ENCODE measurements at regions not wholly inside any gene's neighbourhood (a gene's known extent, or its start where the extent isn't known, plus 50 kb on each side); places are given as distances from the start of the nearest gene placed in this dataset.

GRCh38 chr4:157727163-157727562, 445.7 kb downstream of the GASK1B start:
- Histone ChIP-seq H3K9me3 (no peaks in the 10 kb centered on the region), H3K4me3 (no peak overlapping the region), H3K27ac (peak overlapping the region in 1 of 2 donors; percentile 44), H3K36me3 (no peaks in the 10 kb centered on the region), H3K4me1 (ENCODE audit: control insufficient read depth in 1 of 2, low read depth in 2 of 2) (peaks cover 5 to 12% of the 10 kb centered on the region in 2 donors), H3K27me3 (replicated peaks; ENCODE audit: insufficient read depth) (no peaks in the 10 kb centered on the region)
- DNase-seq (ENCODE audit: low spot score) (no peak), ATAC-seq (ENCODE audit: insufficient number of reproducible peaks, low FRiP score, low read depth) (peak; percentile 69)
- no peak for TF ChIP-seq CTCF (IDR thresholded peaks at IDR 0.05)

GRCh38 chr4:157722146-157722545, 450.7 kb downstream of the GASK1B start:
- Histone ChIP-seq H3K4me3 (no peak overlapping the region), H3K4me1 (ENCODE audit: control insufficient read depth in 1 of 2, low read depth in 2 of 2) (no peaks in the 10 kb centered on the region), H3K27me3 (replicated peaks; ENCODE audit: insufficient read depth) (no peaks in the 10 kb centered on the region), H3K27ac (no peak overlapping the region), H3K36me3 (no peaks in the 10 kb centered on the region), H3K9me3 (no peaks in the 10 kb centered on the region)
- DNase-seq (ENCODE audit: low spot score) (no peak), ATAC-seq (ENCODE audit: insufficient number of reproducible peaks, low FRiP score, low read depth) (no peak)
- TF ChIP-seq CTCF (IDR thresholded peaks at IDR 0.05), result no peak

- no peak overlapping the region for H3K4me3 ChIP-seq
- no peak overlapping the region for H3K27ac ChIP-seq
- no peak for TF ChIP-seq CTCF (IDR thresholded peaks at IDR 0.05)
- ATAC-seq (ENCODE audit: insufficient number of reproducible peaks, low FRiP score, low read depth) (no peak), DNase-seq (ENCODE audit: low spot score) (no peak)
- H3K27me3 ChIP-seq (replicated peaks; ENCODE audit: insufficient read depth), result no peaks in the 10 kb centered on the region
- H3K36me3 ChIP-seq, result no peaks in the 10 kb centered on the region
- H3K9me3 ChIP-seq, result no peaks in the 10 kb centered on the region
- H3K4me1 ChIP-seq (ENCODE audit: control insufficient read depth in 1 of 2, low read depth in 2 of 2), result no peaks in the 10 kb centered on the region
Measured at GRCh38 chr4:157713342-157713741, 459.5 kb downstream of the GASK1B start.

- TF ChIP-seq CTCF (IDR thresholded peaks at IDR 0.05), result no peak
- ATAC-seq (ENCODE audit: insufficient number of reproducible peaks, low FRiP score, low read depth), result no peak
Measured at GRCh38 chr4:157706155-157706554, 466.7 kb downstream of the GASK1B start.

GRCh38 chr4:157702831-157703230, 470.0 kb downstream of the GASK1B start:
- Histone ChIP-seq H3K9me3 (no peaks in the 10 kb centered on the region), H3K27ac (no peak overlapping the region), H3K4me3 (no peak overlapping the region), H3K27me3 (replicated peaks; ENCODE audit: insufficient read depth) (no peaks in the 10 kb centered on the region), H3K36me3 (no peaks in the 10 kb centered on the region), H3K4me1 (ENCODE audit: control insufficient read depth in 1 of 2, low read depth in 2 of 2) (peaks cover 9 to 20% of the 10 kb centered on the region in 2 donors)
- TF ChIP-seq CTCF (IDR thresholded peaks at IDR 0.05), result no peak
- no peak for ATAC-seq (ENCODE audit: insufficient number of reproducible peaks, low FRiP score, low read depth)
- DNase-seq (ENCODE audit: low spot score), result no peak

More at GRCh38 chr4:157706155-157706554, 466.7 kb downstream of the GASK1B start:
- Histone ChIP-seq H3K4me3 (no peak overlapping the region), H3K36me3 (no peaks in the 10 kb centered on the region), H3K4me1 (ENCODE audit: control insufficient read depth in 1 of 2, low read depth in 2 of 2) (peaks cover 8 to 13% of the 10 kb centered on the region in 2 donors), H3K27me3 (replicated peaks; ENCODE audit: insufficient read depth) (no peaks in the 10 kb centered on the region), H3K9me3 (no peaks in the 10 kb centered on the region), H3K27ac (no peak overlapping the region)
- no peak for DNase-seq (ENCODE audit: low spot score)

All from thoracic aorta (tissue), 2 donors.